Inferior parietal cortex (tissue), 1 donor: ENCODE measurements at regions not wholly inside any gene's neighbourhood (a gene's known extent, or its start where the extent isn't known, plus 50 kb on each side); places are given as distances from the start of the nearest gene placed in this dataset.
"Not testable (repeated sequence)": the region's sequence is repeated elsewhere in the genome, so short reads cannot be mapped to it uniquely, and the experiment has no call there.

Experiments
- DNase-seq: peaks from one replicate; pipeline ENCODE4 v3.0.0-alpha.2; 2016; ENCODE audit errors: extremely low spot score

GRCh38 chr2:106009096-106009495, 185.0 kb downstream of the UXS1 start:
- DNase-seq, result no peak

GRCh38 chr2:106004851-106005250, 189.2 kb downstream of the UXS1 start:
- DNase-seq, result no peak

DNA sequence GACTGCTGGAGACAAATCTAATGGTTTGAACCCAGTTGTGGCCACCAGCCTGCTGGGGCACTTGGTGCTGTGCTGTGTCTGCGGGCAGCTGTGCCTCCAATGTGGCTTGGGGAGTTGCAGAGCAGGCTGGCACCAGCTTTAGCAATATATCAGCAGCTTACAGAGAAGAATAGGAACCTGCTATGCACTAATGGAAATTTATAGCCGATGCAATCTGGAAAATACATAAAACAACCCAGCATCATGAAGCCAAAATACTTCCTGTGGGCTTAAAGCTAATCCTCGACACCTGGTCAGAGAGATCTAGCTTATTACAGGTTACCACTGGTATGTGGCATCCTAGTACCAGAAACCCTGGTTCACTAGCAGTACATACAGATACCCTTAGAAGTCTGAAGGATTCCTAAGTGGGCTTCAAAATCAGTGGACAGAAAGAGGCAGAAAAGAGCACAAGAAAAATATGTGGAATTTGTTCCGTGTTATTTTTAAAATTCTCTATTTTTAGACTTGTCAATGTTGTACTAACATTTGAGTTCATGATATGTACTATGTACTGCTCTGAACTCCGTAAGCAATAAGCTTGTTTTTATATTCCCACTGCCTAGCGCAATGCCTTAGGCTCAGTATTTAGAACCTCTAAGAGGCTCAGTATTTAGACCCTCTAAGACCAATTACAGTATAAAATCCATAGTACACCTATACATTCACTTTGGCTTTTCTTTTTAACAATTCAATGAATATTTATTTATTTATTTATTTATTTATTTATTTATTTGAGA, 194.7 kb downstream of the UXS1 start:
- DNase-seq, result no peak

DNA sequence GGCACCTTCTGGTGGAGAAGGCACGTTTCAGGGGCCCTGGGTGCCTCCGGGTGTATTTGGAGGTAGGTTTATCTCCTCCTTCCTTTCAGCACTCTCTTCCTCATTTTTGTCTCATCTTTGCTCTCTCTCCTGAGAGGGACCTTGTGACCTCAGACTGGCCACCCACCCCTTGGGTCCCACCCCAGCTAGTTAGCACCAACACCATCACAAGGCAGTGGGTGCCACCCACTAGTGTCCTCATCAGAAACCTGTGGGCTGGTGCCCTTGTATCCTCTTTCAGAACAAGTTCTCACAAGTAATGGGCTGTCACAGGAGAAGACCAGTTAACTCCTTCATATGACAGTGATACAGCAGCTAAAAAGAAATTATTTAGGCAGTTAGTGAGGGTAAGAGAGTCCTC, 196.4 kb downstream of the UXS1 start:
- no peak for DNase-seq

- DNase-seq, result no peak
Observed at GRCh38 chr2:105990624-105991023, 203.5 kb downstream of the UXS1 start.

DNA sequence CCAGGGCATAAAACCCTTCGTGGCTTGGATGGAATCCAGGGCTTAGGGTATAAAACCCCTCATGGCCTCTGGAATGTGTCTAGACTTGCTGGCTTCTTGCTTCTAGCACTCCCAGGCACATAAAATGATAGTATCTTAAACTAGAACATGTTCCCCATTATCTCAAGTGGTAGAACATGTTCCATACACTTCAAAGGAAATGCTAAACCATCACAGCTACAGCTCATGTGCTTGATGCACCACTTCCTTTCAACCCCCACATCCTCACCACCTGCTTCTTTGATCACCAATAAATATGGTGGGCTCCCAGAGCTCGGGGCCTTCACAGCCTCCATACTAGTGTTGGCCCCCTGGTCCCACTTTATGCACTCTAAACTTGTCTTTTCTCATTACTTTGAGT, 204.3 kb downstream of the UXS1 start:
- DNase-seq, result not testable (repeated sequence)

GRCh38 chr2:105989070-105989469, 205.0 kb downstream of the UXS1 start:
- DNase-seq, result no peak

DNA sequence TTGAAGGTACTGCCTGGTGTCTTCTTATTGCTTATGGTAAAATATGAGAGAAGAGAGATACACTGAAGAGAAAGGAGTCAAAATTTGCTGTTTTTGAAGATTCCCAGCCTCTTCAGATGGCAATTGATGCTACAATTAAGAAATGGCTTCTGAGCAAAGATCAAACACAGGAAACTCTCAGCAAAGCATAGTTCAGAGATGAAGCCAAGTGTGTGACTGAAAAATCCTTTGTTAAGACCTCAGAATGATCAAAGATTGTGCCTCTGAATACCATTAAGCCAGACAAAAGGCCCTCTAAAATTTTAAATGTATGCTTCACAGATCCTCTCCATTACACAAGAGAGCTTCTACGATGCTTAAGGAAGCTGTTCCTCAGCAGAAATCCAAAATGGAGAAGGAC, 216.3 kb downstream of the UXS1 start:
- no peak for DNase-seq

- DNase-seq, result no peak
Observed at GRCh38 chr2:105977212-105977611, 216.9 kb downstream of the UXS1 start.

DNA sequence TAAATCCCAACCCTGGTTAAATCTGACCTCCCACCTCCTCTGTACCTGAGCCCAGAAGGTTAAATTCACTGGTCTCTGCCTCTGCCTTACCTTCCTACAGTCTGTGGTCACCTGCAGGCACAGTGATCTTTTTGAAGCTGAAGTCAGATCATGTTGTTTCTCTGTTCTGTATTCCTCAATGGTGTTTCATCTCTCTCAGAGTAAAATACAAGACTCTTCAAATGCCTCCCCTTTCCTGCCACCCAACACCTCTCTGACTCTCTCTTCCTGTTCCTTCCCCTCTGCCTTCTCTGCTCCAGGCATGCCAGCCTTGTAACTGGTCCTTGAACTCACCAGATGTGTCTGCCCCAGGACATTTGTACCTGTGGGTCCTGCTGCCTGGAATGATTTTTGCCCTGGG, 219.3 kb downstream of the UXS1 start:
- no peak for DNase-seq

- DNase-seq, result no peak
Observed at GRCh38 chr2:105972927-105973326, 221.2 kb downstream of the UXS1 start.

DNA sequence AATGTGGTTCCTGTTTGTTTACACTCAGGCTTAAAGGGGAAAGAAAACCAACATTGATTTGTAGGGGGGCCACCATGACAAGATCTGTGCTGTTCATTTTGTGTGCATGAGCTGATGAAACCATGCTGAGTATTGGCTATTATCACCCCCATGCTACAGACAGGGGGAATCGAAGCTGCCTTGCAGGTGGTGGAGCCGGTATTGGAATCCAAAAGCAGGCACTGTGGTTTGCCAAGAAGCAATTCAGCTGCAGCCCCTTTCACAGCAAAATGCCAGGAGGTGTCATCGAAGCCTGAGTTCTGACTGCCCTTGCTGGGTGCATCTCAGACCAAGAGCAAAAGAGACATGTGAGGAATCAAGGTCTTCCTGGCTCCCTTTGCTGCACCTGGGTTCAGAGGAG, 221.9 kb downstream of the UXS1 start:
- DNase-seq, result no peak

DNA sequence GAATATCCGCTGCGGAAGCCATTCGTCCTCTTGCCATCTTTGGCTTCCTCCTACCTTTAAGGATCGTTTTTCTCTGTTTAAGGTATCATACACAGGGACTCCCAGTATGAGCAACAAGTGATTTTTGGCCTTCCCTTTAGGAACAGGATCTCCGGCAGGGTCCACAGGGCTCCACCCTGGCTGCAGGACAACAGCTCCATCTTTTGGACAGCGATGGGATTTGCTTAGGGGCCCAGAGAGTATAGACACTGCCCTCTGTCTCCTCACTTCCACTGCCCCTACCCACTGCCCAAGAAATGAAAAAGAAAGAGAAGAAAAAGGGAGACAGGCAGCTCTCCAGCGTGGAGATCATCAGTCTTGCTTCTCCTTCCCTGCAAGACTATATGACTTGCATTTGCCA, 224.5 kb downstream of the UXS1 start:
- DNase-seq, result no peak

DNA sequence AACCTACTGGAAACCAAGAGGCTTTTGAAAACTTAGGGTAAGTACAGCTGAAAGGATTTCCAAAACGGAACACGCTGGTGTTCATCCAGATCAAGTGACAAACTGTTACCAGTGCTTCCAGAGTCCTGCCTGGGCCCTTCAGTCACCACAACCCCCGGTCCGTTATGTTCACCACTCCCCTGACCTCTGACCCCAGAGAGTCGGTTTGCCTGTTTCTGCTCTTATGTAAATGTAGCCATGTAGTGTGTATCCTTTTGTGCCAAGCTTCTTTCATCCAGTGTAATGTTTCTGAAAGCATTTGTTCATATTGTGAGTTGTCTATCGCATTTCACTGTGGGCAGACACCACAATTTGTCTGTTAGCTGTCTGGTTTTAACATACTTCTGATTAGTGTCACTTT, 217.5 kb downstream of the NCK2 start:
- DNase-seq, result no peak

GRCh38 chr2:105961599-105962146, 217.0 kb downstream of the NCK2 start:
- DNase-seq, result no peak

DNA sequence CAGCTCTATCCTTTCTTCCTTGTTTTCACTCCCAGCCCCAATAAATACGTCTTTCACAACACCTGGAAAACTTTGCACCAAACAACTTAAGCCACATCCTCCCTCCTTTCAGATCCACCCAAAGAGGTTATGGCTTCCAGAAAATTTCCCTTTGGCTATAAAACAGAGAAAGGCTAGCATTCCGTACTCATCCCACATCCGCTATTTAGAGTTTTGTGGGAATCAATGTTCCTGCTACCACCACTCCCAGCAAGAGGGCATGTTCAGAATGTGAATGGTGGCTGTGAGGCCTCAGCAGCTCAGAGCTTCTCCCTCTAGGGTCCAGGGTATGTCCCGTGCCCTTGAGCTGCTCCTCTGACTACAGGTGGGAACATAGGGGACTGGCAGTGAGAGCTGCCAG, 214.6 kb downstream of the NCK2 start:
- no peak for DNase-seq

DNA sequence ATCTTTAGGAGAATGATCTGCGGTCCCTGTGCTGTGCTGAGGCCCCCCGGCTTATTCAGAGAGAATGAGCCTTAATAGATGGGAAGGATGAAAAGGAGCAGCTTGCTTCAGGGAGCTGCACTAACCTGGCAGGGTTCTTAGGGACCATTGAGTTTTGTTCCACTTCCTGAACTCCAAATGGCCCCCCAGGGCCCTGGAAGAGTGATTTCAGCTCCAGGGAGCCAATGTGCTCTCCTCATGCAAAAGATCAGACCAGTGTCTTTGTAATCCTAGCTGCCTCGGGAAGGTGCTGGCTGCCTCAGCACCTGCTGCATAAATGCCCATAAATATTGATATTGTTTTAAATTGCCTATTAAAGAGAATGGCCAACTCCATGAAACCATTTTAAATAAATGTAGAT, 210.2 kb downstream of the NCK2 start:
- DNase-seq, result no peak

- no peak for DNase-seq
Observed at GRCh38 chr2:105953942-105954341, 209.2 kb downstream of the NCK2 start.

GRCh38 chr2:105952131-105952530, 207.4 kb downstream of the NCK2 start:
- DNase-seq, result no peak

GRCh38 chr2:105951384-105951694, 206.6 kb downstream of the NCK2 start:
- no peak for DNase-seq

DNA sequence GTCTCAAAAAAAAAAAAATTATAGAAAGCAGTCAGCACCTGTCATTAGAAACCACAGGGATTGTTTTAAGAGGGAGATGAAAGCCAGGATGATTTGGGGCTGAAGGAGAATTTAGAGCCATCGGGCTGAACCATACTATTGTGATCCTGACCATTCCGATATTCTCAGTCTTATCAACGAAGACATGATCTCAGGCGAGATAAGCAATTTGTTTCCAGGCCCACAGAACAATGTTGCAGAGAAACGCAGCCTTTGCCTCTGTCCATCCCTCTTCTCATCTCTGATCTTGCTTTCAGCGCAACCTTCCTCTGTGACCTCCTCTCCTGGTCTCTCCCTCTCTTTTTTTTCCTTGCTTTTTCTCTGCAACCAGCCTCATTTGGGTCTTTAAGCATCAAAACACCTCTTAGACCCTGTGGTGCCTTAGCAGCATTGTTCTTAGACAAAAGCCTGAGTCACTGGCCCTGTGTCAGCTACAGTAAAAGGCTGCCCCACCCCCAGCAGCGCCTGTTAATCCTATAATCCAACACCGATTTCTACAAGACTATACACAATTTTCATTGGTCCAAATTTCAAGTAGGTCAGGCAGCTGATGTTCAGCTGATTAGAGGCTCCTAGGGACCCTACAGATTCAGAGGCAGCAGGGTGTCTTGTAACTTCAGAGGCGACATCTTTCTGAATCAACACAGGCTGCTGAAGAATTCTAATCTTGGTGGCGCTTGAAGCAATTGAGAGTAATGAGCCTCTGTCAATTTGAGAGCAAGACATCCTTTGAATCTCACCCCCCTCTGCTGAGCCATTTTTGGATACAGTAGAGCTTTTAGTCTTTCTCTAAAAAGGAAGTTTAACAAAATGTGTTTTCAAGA, 206.0 kb downstream of the NCK2 start:
- no peak for DNase-seq

GRCh38 chr2:105943977-105944376, 199.3 kb downstream of the NCK2 start:
- no peak for DNase-seq
